Endothelial cell of umbilical vein (primary cell): ENCODE measurements at regions not wholly inside any gene's neighbourhood (a gene's known extent, or its start where the extent isn't known, plus 50 kb on each side); places are given as distances from the start of the nearest gene placed in this dataset.

Experiments used
- POLR2A ChIP-seq: IDR thresholded peaks from 2 replicates; pipeline ENCODE4 v1.6.1; 2012; ENCODE audit warnings: low read depth, mild to moderate bottlenecking, control low read depth, low read length
- POLR2AphosphoS5 ChIP-seq: IDR thresholded peaks from 2 replicates; pipeline ENCODE4 v1.6.1; 2012; ENCODE audit warnings: low read depth, mild to moderate bottlenecking, control low read depth, low read length, moderate library complexity; ENCODE audit not compliant: insufficient read depth
- TF ChIP-seq, protein P1 (sequence below), 2 donors: IDR thresholded peaks; 1 replicate in 1 of 2; 2 replicates in 1 of 2; pipeline ENCODE4 v1.5.1; 2011; ENCODE audit warnings: low read length in 2 of 2, mild to moderate bottlenecking in 2 of 2, moderate library complexity in 2 of 2, control low read depth in 1 of 2, inconsistent platforms in 1 of 2, low read depth in 1 of 2; ENCODE audit not compliant: insufficient read depth in 1 of 2; ENCODE audit errors: extremely low read depth in 1 of 2
- TF ChIP-seq, protein P2 (sequence below): IDR thresholded peaks from 2 replicates; pipeline ENCODE4 v1.6.1; 2011; ENCODE audit not compliant: insufficient read depth, insufficient read length

- TF ChIP-seq POLR2A (no peak), POLR2AphosphoS5 (no peak)
- TF ChIP-seq, protein P1, sequence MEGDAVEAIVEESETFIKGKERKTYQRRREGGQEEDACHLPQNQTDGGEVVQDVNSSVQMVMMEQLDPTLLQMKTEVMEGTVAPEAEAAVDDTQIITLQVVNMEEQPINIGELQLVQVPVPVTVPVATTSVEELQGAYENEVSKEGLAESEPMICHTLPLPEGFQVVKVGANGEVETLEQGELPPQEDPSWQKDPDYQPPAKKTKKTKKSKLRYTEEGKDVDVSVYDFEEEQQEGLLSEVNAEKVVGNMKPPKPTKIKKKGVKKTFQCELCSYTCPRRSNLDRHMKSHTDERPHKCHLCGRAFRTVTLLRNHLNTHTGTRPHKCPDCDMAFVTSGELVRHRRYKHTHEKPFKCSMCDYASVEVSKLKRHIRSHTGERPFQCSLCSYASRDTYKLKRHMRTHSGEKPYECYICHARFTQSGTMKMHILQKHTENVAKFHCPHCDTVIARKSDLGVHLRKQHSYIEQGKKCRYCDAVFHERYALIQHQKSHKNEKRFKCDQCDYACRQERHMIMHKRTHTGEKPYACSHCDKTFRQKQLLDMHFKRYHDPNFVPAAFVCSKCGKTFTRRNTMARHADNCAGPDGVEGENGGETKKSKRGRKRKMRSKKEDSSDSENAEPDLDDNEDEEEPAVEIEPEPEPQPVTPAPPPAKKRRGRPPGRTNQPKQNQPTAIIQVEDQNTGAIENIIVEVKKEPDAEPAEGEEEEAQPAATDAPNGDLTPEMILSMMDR (IDR thresholded peaks at IDR 0.05; ENCODE audit: extremely low read depth in 1 of 2, insufficient read depth in 1 of 2, low read depth in 1 of 2, low read length in 2 of 2), result no peak
- TF ChIP-seq, protein P2, sequence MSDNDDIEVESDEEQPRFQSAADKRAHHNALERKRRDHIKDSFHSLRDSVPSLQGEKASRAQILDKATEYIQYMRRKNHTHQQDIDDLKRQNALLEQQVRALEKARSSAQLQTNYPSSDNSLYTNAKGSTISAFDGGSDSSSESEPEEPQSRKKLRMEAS, result no peak
Measured at GRCh38 chr13:58081301-58081820, 449.8 kb downstream of the PCDH17 start.
